ENCODE measurements at regions not wholly inside any gene's neighbourhood (a gene's known extent, or its start where the extent isn't known, plus 50 kb on each side); places are given as distances from the start of the nearest gene placed in this dataset.

DNA sequence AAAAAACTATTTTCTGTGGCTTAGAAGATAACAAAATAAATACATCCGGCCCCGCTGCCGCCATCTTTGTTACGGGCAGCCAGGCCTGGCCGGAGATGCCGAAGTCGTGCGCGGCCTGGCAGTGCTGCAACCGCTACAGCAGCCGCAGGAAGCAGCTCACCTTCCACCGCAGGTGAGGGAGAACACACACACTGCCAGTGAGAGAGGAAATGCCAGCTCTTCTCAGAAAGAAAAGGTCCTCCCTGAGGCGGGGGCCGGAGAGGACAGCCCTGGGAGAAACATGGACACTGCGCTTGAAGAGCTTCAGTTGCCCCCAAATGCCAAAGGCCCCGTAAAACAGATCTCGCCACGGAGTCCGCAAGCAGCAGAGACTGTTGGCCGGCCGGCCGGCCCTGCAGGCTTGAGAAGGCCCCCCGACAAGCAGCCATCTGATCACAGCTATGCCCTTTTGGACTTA lies 323.2 kb downstream of the AMY1C start:
- ChIA-PET CTCF (no interaction called here), POLR2A (no interaction called here)
- Histone ChIP-seq H3K4me1 (ENCODE audit: control insufficient read depth, extremely low read depth, insufficient read depth, low read length) (no peaks in the 10 kb centered on the region), H3K4me3 (replicated peaks in 1 of 3; ENCODE audit: insufficient read depth in 1 of 3, low read depth in 1 of 3, low read length in 3 of 3) (no peak overlapping the region), H3K27ac (ENCODE audit: insufficient read depth, low read depth, low read length) (no peak overlapping the region), H2AFZ (ENCODE audit: low read depth, low read length) (no peak overlapping the region), H3K79me2 (ENCODE audit: control insufficient read depth, insufficient read depth, low read length) (no peaks in the 10 kb centered on the region), H3K9me1 (replicated peaks; ENCODE audit: control insufficient read depth, extremely low read depth, insufficient read depth, low read length) (no peaks in the 10 kb centered on the region), H4K20me1 (replicated peaks; ENCODE audit: control insufficient read depth, extremely low read depth, insufficient read depth, low read length) (no peaks in the 10 kb centered on the region), H3K36me3 (ENCODE audit: control insufficient read depth in 2 of 2, extremely low read depth in 1 of 2, insufficient read depth in 2 of 2, low read length in 2 of 2) (no peaks in the 10 kb centered on the region), H3K9ac (replicated peaks; ENCODE audit: extremely low read depth, insufficient read depth, low read length) (no peak overlapping the region), H3K9me3 (replicated peaks; ENCODE audit: control insufficient read depth, insufficient read depth, low read length) (peaks cover 3% of the 10 kb centered on the region), H3K4me2 (ENCODE audit: insufficient read depth, low read length) (no peak overlapping the region), H3K27me3 (ENCODE audit: control insufficient read depth in 2 of 2, insufficient read depth in 2 of 2, low read length in 2 of 2) (no peaks in the 10 kb centered on the region)
- TF ChIP-seq, protein P1, sequence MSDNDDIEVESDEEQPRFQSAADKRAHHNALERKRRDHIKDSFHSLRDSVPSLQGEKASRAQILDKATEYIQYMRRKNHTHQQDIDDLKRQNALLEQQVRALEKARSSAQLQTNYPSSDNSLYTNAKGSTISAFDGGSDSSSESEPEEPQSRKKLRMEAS (IDR thresholded peaks at IDR 0.05; ENCODE audit: insufficient read depth, insufficient read length): no peak
- TF ChIP-seq GATA2 (IDR thresholded peaks at IDR 0.05; ENCODE audit: insufficient read depth, insufficient read length, low read depth, low read length): no peak
- no peak for TF ChIP-seq JUN (IDR thresholded peaks at IDR 0.05; ENCODE audit: borderline replicate concordance, insufficient read depth, insufficient read length, low read depth)
- no peak for TF ChIP-seq MYC (IDR thresholded peaks at IDR 0.05; ENCODE audit: low read depth, low read length)
- TF ChIP-seq, protein P2, sequence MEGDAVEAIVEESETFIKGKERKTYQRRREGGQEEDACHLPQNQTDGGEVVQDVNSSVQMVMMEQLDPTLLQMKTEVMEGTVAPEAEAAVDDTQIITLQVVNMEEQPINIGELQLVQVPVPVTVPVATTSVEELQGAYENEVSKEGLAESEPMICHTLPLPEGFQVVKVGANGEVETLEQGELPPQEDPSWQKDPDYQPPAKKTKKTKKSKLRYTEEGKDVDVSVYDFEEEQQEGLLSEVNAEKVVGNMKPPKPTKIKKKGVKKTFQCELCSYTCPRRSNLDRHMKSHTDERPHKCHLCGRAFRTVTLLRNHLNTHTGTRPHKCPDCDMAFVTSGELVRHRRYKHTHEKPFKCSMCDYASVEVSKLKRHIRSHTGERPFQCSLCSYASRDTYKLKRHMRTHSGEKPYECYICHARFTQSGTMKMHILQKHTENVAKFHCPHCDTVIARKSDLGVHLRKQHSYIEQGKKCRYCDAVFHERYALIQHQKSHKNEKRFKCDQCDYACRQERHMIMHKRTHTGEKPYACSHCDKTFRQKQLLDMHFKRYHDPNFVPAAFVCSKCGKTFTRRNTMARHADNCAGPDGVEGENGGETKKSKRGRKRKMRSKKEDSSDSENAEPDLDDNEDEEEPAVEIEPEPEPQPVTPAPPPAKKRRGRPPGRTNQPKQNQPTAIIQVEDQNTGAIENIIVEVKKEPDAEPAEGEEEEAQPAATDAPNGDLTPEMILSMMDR (IDR thresholded peaks at IDR 0.05; ENCODE audit: extremely low read depth in 1 of 2, insufficient read depth in 1 of 2, low read depth in 1 of 2, low read length in 2 of 2): no peak
- dilution Hi-C loops (cut with MboI; ENCODE audit: extremely low pct_ligation_motif_present, low sequenced_read_pairs) (no loop called here), intact Hi-C loops (cut with micrococcal nuclease) (no loop called here)
- no TSS peak for BruUV-seq (replicated peaks)
- DNase-seq (ENCODE audit: low read depth, low spot score): peak; percentile 1
- FAIRE-seq: no peak

DNA sequence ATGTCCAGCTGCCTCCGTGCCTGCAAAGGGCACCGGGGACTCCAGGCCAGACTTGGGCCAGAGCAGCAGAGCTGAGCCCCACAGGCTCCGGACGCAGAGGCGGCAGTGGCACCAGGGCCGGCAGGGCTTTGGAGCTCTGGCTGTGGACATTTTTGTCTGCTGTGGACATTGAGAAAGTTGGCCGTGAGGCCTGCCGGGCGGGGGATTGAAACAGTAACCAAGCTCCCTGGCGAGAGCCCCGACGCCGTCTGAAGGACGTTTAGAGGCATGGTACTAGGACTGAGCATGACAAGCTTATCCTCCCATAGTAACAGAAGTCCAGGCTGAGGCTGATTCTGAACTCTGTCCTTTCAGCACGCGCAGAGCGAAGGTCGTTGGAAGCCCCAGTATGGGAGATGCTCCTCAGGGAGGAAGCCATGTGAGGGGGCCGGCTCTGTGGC lies 323.8 kb downstream of the AMY1C start:
- FAIRE-seq (no peak), DNase-seq (ENCODE audit: low read depth, low spot score) (no peak)
- no peak overlapping the region for H3K4me3 ChIP-seq (replicated peaks in 1 of 3; ENCODE audit: insufficient read depth in 1 of 3, low read depth in 1 of 3, low read length in 3 of 3)
- no peaks in the 10 kb centered on the region for H3K36me3 ChIP-seq (ENCODE audit: control insufficient read depth in 2 of 2, extremely low read depth in 1 of 2, insufficient read depth in 2 of 2, low read length in 2 of 2)
- H3K27ac ChIP-seq (ENCODE audit: insufficient read depth, low read depth, low read length): no peak overlapping the region
- POLR2A ChIA-PET: no interaction called here
- dilution Hi-C loops (cut with MboI; ENCODE audit: extremely low pct_ligation_motif_present, low sequenced_read_pairs): no loop called here
- peaks cover 3% of the 10 kb centered on the region for H3K9me3 ChIP-seq (replicated peaks; ENCODE audit: control insufficient read depth, insufficient read depth, low read length)
- TF ChIP-seq, protein P2 (IDR thresholded peaks at IDR 0.05; ENCODE audit: extremely low read depth in 1 of 2, insufficient read depth in 1 of 2, low read depth in 1 of 2, low read length in 2 of 2): no peak
- TF ChIP-seq GATA2 (IDR thresholded peaks at IDR 0.05; ENCODE audit: insufficient read depth, insufficient read length, low read depth, low read length) (no peak), FOS (IDR thresholded peaks at IDR 0.05; ENCODE audit: borderline replicate concordance, insufficient read depth, low read length) (no peak), EZH2 (IDR thresholded peaks at IDR 0.05; ENCODE audit: borderline replicate concordance, low read depth, low read length, severe bottlenecking) (no peak), JUN (IDR thresholded peaks at IDR 0.05; ENCODE audit: borderline replicate concordance, insufficient read depth, insufficient read length, low read depth) (no peak), MYC (IDR thresholded peaks at IDR 0.05; ENCODE audit: low read depth, low read length) (no peak), POLR2A (IDR thresholded peaks at IDR 0.05; ENCODE audit: low read depth, low read length) (no peak)
- TF ChIP-seq, protein P1 (IDR thresholded peaks at IDR 0.05; ENCODE audit: insufficient read depth, insufficient read length): no peak
- H3K9me1 ChIP-seq (replicated peaks; ENCODE audit: control insufficient read depth, extremely low read depth, insufficient read depth, low read length): no peaks in the 10 kb centered on the region
- no peaks in the 10 kb centered on the region for H3K79me2 ChIP-seq (ENCODE audit: control insufficient read depth, insufficient read depth, low read length)
- no peaks in the 10 kb centered on the region for H3K4me1 ChIP-seq (ENCODE audit: control insufficient read depth, extremely low read depth, insufficient read depth, low read length)
- H4K20me1 ChIP-seq (replicated peaks; ENCODE audit: control insufficient read depth, extremely low read depth, insufficient read depth, low read length): no peaks in the 10 kb centered on the region
- CTCF ChIA-PET: no interaction called here
- no peak overlapping the region for H3K9ac ChIP-seq (replicated peaks; ENCODE audit: extremely low read depth, insufficient read depth, low read length)
- intact Hi-C loops (cut with micrococcal nuclease): no loop called here
- no TSS peak for BruUV-seq (replicated peaks)
- no peaks in the 10 kb centered on the region for H3K27me3 ChIP-seq (ENCODE audit: control insufficient read depth in 2 of 2, insufficient read depth in 2 of 2, low read length in 2 of 2)
- no peak overlapping the region for H3K4me2 ChIP-seq (ENCODE audit: insufficient read depth, low read length)
- H2AFZ ChIP-seq (ENCODE audit: low read depth, low read length): no peak overlapping the region

All from endothelial cell of umbilical vein (primary cell).